Mucosa of descending colon (tissue), 3 donors: ENCODE measurements at regions not wholly inside any gene's neighbourhood (a gene's known extent, or its start where the extent isn't known, plus 50 kb on each side); places are given as distances from the start of the nearest gene placed in this dataset.

Experiments used
- ATAC-seq: fragments of 200-7000 bp; cut with Tn5 transposase; one replicate; pipeline ENCODE4 v1.9.1; 2020; ENCODE audit warnings: mild to moderate bottlenecking, moderate library complexity
- DNase-seq, 3 donors: peaks; one replicate each; pipeline ENCODE4 v3.0.0-alpha.2; 2020
- H3K36me3 ChIP-seq: fragments of 200-600 bp; one replicate; pipeline ENCODE4 v1.8.0; 2021; ENCODE audit warnings: low read depth, mild to moderate bottlenecking
- H3K4me1 ChIP-seq: fragments of 200-600 bp; one replicate; pipeline ENCODE4 v1.8.0; 2021; ENCODE audit warnings: low read depth, mild to moderate bottlenecking
- H3K4me3 ChIP-seq: fragments of 200-600 bp; one replicate; pipeline ENCODE4 v1.8.0; 2021; ENCODE audit warnings: mild to moderate bottlenecking
- H3K9me3 ChIP-seq: fragments of 200-600 bp; one replicate; pipeline ENCODE4 v1.8.0; 2021; ENCODE audit warnings: mild to moderate bottlenecking
- intact Hi-C, 2 donors: fragments of 100-400 bp; cut with DNase I in 1 of 2; cut with micrococcal nuclease in 1 of 2; formaldehyde crosslinking; loops; one replicate each; pipeline versions ENCODE4 v1.11.0 to v1.11.1; 2022; cut with DNase I, micrococcal nuclease
- TF ChIP-seq, protein P1 (sequence below): fragments of 200-600 bp; IDR thresholded peaks from one replicate; pipeline ENCODE4 v1.8.0; 2022; ENCODE audit warnings: antibody characterized with exemption, mild to moderate bottlenecking
- donor health status: DM: no; HTN: no; CAD: no; lungs with moderate emphysema.
- donor health status: DM: no; HTN: no; CAD: no.
- donor health status: DM: no; HTN: yes; CAD: no.

DNA sequence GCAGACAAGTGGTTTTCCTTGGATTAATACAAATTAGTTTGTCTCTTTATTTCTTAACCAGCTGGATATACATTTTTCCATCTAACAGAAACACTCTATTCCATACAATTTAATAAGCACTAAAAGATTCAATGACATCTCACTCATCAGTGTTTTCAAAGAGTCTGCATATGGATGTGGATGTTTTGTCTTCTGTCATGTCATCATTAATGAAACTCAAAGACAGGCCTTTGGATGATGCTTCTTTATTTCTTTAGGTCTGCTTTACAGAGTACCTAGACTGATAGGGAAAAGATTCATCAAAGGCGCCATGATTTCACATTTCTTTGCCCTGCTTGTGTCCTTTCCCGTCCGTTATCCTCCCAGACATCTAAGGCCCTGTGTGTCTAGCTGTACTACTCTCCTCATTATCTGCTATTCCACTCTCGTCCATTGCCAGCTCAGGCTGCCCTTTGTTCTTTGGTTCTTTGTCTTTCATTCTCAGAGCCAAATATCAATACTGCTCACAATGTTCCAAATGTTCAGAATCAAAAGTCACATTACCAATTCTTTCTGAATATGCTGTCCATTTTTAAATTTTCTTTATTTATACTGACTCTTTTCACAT lies 232.3 kb upstream of the CHAC2 start:
- TF ChIP-seq, protein P1, sequence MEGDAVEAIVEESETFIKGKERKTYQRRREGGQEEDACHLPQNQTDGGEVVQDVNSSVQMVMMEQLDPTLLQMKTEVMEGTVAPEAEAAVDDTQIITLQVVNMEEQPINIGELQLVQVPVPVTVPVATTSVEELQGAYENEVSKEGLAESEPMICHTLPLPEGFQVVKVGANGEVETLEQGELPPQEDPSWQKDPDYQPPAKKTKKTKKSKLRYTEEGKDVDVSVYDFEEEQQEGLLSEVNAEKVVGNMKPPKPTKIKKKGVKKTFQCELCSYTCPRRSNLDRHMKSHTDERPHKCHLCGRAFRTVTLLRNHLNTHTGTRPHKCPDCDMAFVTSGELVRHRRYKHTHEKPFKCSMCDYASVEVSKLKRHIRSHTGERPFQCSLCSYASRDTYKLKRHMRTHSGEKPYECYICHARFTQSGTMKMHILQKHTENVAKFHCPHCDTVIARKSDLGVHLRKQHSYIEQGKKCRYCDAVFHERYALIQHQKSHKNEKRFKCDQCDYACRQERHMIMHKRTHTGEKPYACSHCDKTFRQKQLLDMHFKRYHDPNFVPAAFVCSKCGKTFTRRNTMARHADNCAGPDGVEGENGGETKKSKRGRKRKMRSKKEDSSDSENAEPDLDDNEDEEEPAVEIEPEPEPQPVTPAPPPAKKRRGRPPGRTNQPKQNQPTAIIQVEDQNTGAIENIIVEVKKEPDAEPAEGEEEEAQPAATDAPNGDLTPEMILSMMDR = no peak
- Histone ChIP-seq H3K9me3 (no peaks in the 10 kb centered on the region), H3K4me1 (no peaks in the 10 kb centered on the region), H3K36me3 (no peaks in the 10 kb centered on the region), H3K4me3 (no peak overlapping the region)
- DNase-seq = no peak
- intact Hi-C loops = no loop called here
- no peak for ATAC-seq

DNA sequence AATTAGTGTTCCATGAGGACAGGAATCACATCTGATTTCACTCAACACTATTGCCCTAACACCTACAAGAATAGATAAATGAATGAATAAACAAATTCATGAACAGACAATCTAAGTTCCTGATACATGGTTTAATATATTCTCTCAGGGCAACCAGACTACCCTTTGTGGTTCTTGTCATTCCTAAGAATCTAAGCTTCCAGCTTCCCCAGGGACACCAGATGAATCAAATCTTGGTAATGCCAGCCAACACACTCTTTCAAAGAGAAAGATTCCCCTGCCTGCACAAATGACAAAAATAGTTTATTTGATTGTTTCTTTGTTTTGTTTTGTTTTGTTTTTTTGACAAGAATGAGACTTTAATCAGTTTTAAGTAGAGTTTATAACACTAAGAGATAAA lies 237.5 kb upstream of the CHAC2 start:
- no peak for DNase-seq
- no peaks in the 10 kb centered on the region for H3K4me1 ChIP-seq
- TF ChIP-seq, protein P1 = no peak
- H3K36me3 ChIP-seq = no peaks in the 10 kb centered on the region
- no peak for ATAC-seq
- intact Hi-C loops = no loop called here
- no peaks in the 10 kb centered on the region for H3K9me3 ChIP-seq
- H3K4me3 ChIP-seq = no peak overlapping the region

DNA sequence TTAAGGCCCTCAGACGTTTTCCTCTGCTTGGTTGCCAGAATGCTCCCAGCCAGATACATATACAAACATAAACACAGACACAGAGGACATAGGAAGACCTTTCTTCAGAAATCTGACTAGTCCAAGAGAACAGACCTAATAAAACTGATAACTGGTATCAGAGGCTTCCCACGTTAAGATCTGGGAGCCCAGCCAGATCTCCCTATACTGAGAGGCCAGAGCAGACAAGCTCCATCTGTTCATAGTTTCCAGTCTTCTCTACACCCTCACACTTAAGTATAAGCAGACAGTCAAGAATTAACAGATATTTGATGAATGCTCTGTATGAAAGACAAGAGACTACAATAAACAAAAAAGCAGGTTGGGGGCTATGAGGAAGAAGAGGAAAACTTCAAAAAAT lies 240.5 kb upstream of the CHAC2 start:
- H3K4me1 ChIP-seq = no peaks in the 10 kb centered on the region
- no peak for DNase-seq
- no peak for ATAC-seq
- intact Hi-C loops = no loop called here
- H3K9me3 ChIP-seq = no peaks in the 10 kb centered on the region
- H3K4me3 ChIP-seq = no peak overlapping the region
- H3K36me3 ChIP-seq = no peaks in the 10 kb centered on the region
- TF ChIP-seq, protein P1 = no peak

DNA sequence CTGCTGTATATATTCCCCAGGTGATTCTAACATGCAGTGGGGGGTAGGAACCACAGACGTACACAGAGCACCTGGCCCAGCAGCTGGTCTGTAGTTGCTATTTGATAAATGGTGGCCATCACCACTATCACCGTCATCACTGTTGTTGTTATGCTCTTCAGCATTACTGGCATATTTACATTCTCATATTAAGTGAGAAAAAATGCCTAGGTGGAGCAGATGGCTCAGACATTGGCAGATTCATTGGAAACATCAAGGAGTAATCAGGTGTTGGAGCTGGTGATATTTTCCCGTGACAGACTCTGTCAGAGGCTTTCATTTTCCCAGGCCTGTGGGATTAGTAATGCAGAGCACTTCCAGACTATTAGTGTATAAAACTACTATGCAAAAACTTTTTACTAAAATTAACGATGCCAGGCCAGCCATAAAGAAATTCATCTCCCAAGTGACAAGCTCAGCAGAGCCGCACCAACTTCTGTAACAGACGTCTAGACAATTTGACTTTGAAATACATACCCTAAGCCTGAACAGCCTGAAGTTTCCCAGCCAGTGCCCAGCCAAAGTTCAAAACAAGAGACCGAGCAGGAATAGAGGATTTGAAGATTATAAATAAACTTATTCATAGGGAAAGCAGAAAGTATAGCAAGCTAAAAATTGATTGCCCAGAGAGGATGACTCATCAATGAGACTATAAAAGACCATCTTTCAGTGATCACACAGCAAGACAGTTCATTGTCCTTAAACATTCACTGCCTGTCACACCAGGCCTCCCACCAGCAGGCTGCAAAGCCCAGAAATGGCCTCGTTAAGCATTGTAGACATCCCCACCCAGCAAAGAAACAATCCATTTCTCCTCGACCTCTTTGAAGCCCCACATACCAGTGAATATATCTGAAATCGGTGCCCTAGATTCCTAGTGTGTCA lies 247.4 kb upstream of the CHAC2 start:
- intact Hi-C loops = no loop called here
- DNase-seq (no peak), ATAC-seq (no peak)

DNA sequence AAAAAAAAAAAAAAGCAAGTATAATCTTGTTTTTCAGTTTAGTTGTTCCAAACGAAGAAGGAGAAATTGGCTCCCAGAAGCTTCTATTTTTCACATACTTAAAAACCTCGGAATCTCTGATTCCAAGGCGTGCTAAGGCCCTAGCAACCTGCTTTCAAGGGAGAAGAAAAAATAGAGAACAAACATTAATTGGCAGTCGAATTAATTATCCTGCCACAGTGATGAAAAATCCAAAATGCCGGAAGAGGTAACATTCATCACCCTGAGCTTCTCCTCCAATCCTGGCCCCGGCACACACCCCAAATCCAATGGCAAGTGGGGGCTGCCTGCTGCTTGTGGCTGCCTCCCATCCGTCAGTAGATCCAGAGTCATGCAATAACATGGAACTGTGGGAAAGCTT lies 250.2 kb upstream of the CHAC2 start:
- intact Hi-C loops = no loop called here
- no peaks in the 10 kb centered on the region for H3K36me3 ChIP-seq
- no peaks in the 10 kb centered on the region for H3K4me1 ChIP-seq
- TF ChIP-seq, protein P1 = no peak
- no peak for DNase-seq
- ATAC-seq = no peak
- no peak overlapping the region for H3K4me3 ChIP-seq
- H3K9me3 ChIP-seq = no peaks in the 10 kb centered on the region

More for the DNA sequence above, 247.4 kb upstream of the CHAC2 start:
- no peaks in the 10 kb centered on the region for H3K4me1 ChIP-seq
- no peaks in the 10 kb centered on the region for H3K9me3 ChIP-seq
- TF ChIP-seq, protein P1 = no peak
- no peak overlapping the region for H3K4me3 ChIP-seq
- no peaks in the 10 kb centered on the region for H3K36me3 ChIP-seq
